GM12878 (cell line): ENCODE measurements at regions not wholly inside any gene's neighbourhood (a gene's known extent, or its start where the extent isn't known, plus 50 kb on each side); places are given as distances from the start of the nearest gene placed in this dataset.

ENCODE experiments used
- ATAC-seq: fragments of 200-7000 bp; cut with Tn5 transposase; 3 replicates; pipeline ENCODE4 v1.9.1; 2020; ENCODE audit warnings: mild to moderate bottlenecking, moderate library complexity
- BruUV-seq: library from RNA; stranded (reverse); fragments of 400-500 nt; replicated peaks from 2 replicates; lab custom pipeline; 2021; lab: Mats Ljungman, UMichigan
- CTCF ChIA-PET: fragments of 300-600 bp; sonication (Branson Sonifier 250); formaldehyde crosslinking; extraction: SDS; loops from one replicate; lab custom pipeline; 2021; ENCODE audit warnings: inconsistent platforms; lab: Yijun Ruan, JAX
- POLR2A ChIA-PET: fragments of 350-600 bp; formaldehyde crosslinking; extraction: SDS; loops from one replicate; lab custom pipeline; 2021; ENCODE audit warnings: inconsistent platforms; lab: Charles Lee
- RAD21 ChIA-PET: fragments of 300-600 bp; sonication (Branson Sonifier 250); formaldehyde crosslinking; loops from one replicate; lab custom pipeline; 2023; ENCODE audit warnings: antibody characterized with exemption; ENCODE audit not compliant: unreplicated experiment; lab: Charles Lee
- SMC1A ChIA-PET: fragments of 300-600 bp; sonication (Branson Sonifier 250); formaldehyde crosslinking; loops from one replicate; lab custom pipeline; 2023; ENCODE audit not compliant: unreplicated experiment, uncharacterized antibody; lab: Charles Lee
- DNase-seq: peaks from one replicate; pipeline ENCODE4 v3.0.0-alpha.2; 2011; ENCODE audit warnings: low read depth, low spot score
- FAIRE-seq: peaks from 3 replicates; lab custom pipeline; 2011; peaks lifted over from hg19 to GRCh38; lab: Jason Lieb, UNC
- H2AFZ ChIP-seq: 2 replicates; pipeline ENCODE4 v1.6.0; 2011; ENCODE audit warnings: low read depth, low read length, control low read depth; ENCODE audit not compliant: control insufficient read depth
- H3K27ac ChIP-seq: 2 replicates; pipeline ENCODE4 v1.5.1; 2011; ENCODE audit warnings: control low read depth; ENCODE audit not compliant: control insufficient read depth, insufficient read depth
- H3K27me3 ChIP-seq, 2 experiments: replicated peaks in 1 of 2; 2 replicates each; pipeline versions ENCODE4 v1.6.0 to v1.6.1; 2011; ENCODE audit warnings: low read length in 1 of 2; ENCODE audit not compliant: control insufficient read depth in 2 of 2, insufficient read depth in 2 of 2
- H3K36me3 ChIP-seq, 2 experiments: 2 replicates each; pipeline ENCODE4 v1.5.1; 2011; ENCODE audit warnings: low read length in 1 of 2; ENCODE audit not compliant: control insufficient read depth in 2 of 2, insufficient read depth in 2 of 2
- H3K4me1 ChIP-seq: 2 replicates; pipeline ENCODE4 v1.6.1; 2011; ENCODE audit warnings: mild to moderate bottlenecking, low read length, moderate library complexity, mixed read lengths; ENCODE audit not compliant: control insufficient read depth, insufficient read depth
- H3K4me2 ChIP-seq: 2 replicates; pipeline ENCODE4 v1.6.0; 2011; ENCODE audit warnings: control low read depth; ENCODE audit not compliant: control insufficient read depth, insufficient read depth
- H3K4me3 ChIP-seq: fragments of 200-600 bp; sonication (generic); 2 replicates; pipeline ENCODE4 v1.5.1; 2016
- H3K79me2 ChIP-seq: 2 replicates; pipeline ENCODE4 v1.6.0; 2011; ENCODE audit warnings: low read length; ENCODE audit not compliant: control insufficient read depth, insufficient read depth
- H3K9ac ChIP-seq: 2 replicates; pipeline ENCODE4 v1.8.0; 2011; ENCODE audit warnings: low read length, control low read depth, mixed read lengths; ENCODE audit not compliant: control insufficient read depth, insufficient read depth
- H3K9me3 ChIP-seq: replicated peaks from 3 replicates; pipeline ENCODE4 v1.5.1; 2011; ENCODE audit warnings: mild to moderate bottlenecking, low read length; ENCODE audit not compliant: control insufficient read depth, insufficient read depth
- H4K20me1 ChIP-seq: 2 replicates; pipeline ENCODE4 v1.6.0; 2011; ENCODE audit not compliant: control insufficient read depth, insufficient read depth
- EP300 ChIP-seq, 2 experiments: fragments of 150-350 bp in 1 of 2; IDR thresholded peaks; 2 replicates each; pipeline ENCODE4 v1.6.1; 2011 to 2012; ENCODE audit warnings: low read depth in 2 of 2, low read length in 2 of 2, borderline replicate concordance in 1 of 2, improper control_type of control experiment in 1 of 2, inconsistent platforms in 1 of 2; ENCODE audit not compliant: control insufficient read depth in 1 of 2
- ESRRA ChIP-seq: IDR thresholded peaks from 2 replicates; pipeline ENCODE4 v1.6.1; 2012; ENCODE audit warnings: mild to moderate bottlenecking, low read length, improper control_type of control experiment
- FOXK2 ChIP-seq: fragments of 450-650 bp; IDR thresholded peaks from 2 replicates; pipeline ENCODE4 v1.6.1; 2017; ENCODE audit warnings: mild to moderate bottlenecking, moderate library complexity
- IKZF1 ChIP-seq: fragments of 450-650 bp; conservative IDR thresholded peaks from 2 replicates; pipeline ENCODE4 v1.6.1; 2017; ENCODE audit warnings: antibody characterized with exemption, mild to moderate bottlenecking
- JUND ChIP-seq: IDR thresholded peaks from 2 replicates; pipeline ENCODE4 v1.6.1; 2012; ENCODE audit warnings: low read depth, mild to moderate bottlenecking, low read length, improper control_type of control experiment, moderate library complexity
- NR2C2 ChIP-seq: IDR thresholded peaks from 2 replicates; pipeline ENCODE4 v1.6.1; 2011; ENCODE audit warnings: borderline replicate concordance, low read depth; ENCODE audit not compliant: control insufficient read depth, insufficient read length
- RUNX3 ChIP-seq: IDR thresholded peaks from 2 replicates; pipeline ENCODE4 v1.6.1; 2012; ENCODE audit warnings: low read length, inconsistent platforms
- SMC3 ChIP-seq: IDR thresholded peaks from 2 replicates; pipeline ENCODE4 v1.6.1; 2011; ENCODE audit warnings: low read length, improper control_type of control experiment, borderline replicate concordance
- TCF7 ChIP-seq: IDR thresholded peaks from 2 replicates; pipeline ENCODE4 v1.6.1; 2014; ENCODE audit warnings: antibody characterized with exemption, borderline replicate concordance
- WGBS: methylation state at CpG from one replicate; pipeline ENCODE4 v1.1.6; 2016; ENCODE audit warnings: low lambda C conversion rate; ENCODE audit not compliant: insufficient replicate concordance, insufficient coverage; ENCODE audit errors: missing lambda C conversion rate; 5-methylcytosine and 5-hydroxymethylcytosine counted together
- in situ Hi-C: fragments of 300-500 bp; cut with MboI; formaldehyde crosslinking; loops from 9 replicates; pipeline ENCODE4 v1.14.3; 2018; ENCODE audit warnings: mixed read lengths
- intact Hi-C: fragments of 100-400 bp; cut with micrococcal nuclease; formaldehyde crosslinking; loops from one replicate; pipeline ENCODE4 v1.14.2; 2022; ENCODE audit not compliant: unreplicated experiment
- TF ChIP-seq, protein P1 (sequence below): IDR thresholded peaks from 2 replicates; pipeline ENCODE4 v1.6.1; 2011; ENCODE audit warnings: borderline replicate concordance, low read depth, mild to moderate bottlenecking, moderate library complexity, low read length; ENCODE audit not compliant: insufficient read depth, poor library complexity, severe bottlenecking
- TF ChIP-seq, protein P2 (sequence below): fragments of 450-650 bp; IDR thresholded peaks from 2 replicates; pipeline ENCODE4 v1.6.1; 2017; ENCODE audit warnings: antibody characterized with exemption, mild to moderate bottlenecking, moderate library complexity
- TF ChIP-seq, protein P3 (sequence below), 3 experiments: IDR thresholded peaks in 2 of 3; conservative IDR thresholded peaks in 1 of 3; 2 replicates each; pipeline ENCODE4 v1.5.1; 2011; ENCODE audit warnings: low read depth in 3 of 3, low read length in 3 of 3, mild to moderate bottlenecking in 3 of 3, control low read depth in 2 of 3, moderate library complexity in 2 of 3, inconsistent platforms in 1 of 3, mixed read lengths in 1 of 3; ENCODE audit not compliant: control insufficient read depth in 2 of 3, insufficient read depth in 1 of 3; ENCODE audit errors: extremely low read depth in 1 of 3
- TF ChIP-seq, protein P4 (sequence below): fragments of 450-650 bp; IDR thresholded peaks from 2 replicates; pipeline ENCODE4 v1.6.1; 2014; ENCODE audit warnings: mild to moderate bottlenecking
- TF ChIP-seq, protein P5 (sequence below): IDR thresholded peaks from 2 replicates; pipeline ENCODE4 v1.6.1; 2012; ENCODE audit warnings: low read depth, low read length, improper control_type of control experiment

DNA sequence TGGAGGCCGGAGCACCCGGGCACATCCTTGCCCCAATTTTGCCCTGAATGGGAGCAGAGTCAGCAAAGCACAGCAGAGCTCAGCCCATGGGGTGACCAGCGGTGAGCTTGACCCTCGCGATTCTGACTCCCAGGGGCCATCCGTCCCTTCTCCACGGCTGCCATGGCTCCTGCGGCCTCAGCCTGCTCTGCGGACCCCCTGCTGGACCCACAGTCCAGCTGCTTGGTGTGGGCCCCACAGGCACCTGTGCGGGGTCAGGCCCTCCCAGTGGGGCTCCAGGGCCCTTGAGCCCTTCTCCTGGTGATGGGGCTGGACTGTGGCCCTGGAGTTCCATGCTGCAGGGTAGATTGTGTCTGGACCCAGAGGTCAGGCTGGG is 144.2 kb downstream of the ENGASE start:
- Histone ChIP-seq H3K9me3 (no peaks in the 10 kb centered on the region), H3K27ac (no peak overlapping the region), H3K4me1 (no peaks in the 10 kb centered on the region), H3K27me3 (peaks cover 3 to 8% of the 10 kb centered on the region in 2 experiments), H3K79me2 (no peaks in the 10 kb centered on the region), H3K4me2 (no peak overlapping the region), H4K20me1 (no peaks in the 10 kb centered on the region), H2AFZ (no peak overlapping the region), H3K4me3 (no peak overlapping the region), H3K9ac (no peak overlapping the region), H3K36me3 (no peaks in the 10 kb centered on the region)
- WGBS, result 25% methylated on average over 10 of the region's 10 CpGs
- ChIA-PET CTCF (interaction anchor here (2.0 kb wide), 1 partner anchor 173 kb away, joined by 5 read pairs; no protein-coding TSS in a partner anchor), SMC1A (no interaction called here), POLR2A (no interaction called here), RAD21 (no interaction called here)
- TF ChIP-seq NR2C2, result no peak
- no peak for TF ChIP-seq EP300 (IDR thresholded peaks at IDR 0.05; ENCODE audit: borderline replicate concordance in 1 of 2, control insufficient read depth in 1 of 2, low read depth in 2 of 2, low read length in 2 of 2)
- TF ChIP-seq FOXK2, result no peak
- TF ChIP-seq, protein P1, sequence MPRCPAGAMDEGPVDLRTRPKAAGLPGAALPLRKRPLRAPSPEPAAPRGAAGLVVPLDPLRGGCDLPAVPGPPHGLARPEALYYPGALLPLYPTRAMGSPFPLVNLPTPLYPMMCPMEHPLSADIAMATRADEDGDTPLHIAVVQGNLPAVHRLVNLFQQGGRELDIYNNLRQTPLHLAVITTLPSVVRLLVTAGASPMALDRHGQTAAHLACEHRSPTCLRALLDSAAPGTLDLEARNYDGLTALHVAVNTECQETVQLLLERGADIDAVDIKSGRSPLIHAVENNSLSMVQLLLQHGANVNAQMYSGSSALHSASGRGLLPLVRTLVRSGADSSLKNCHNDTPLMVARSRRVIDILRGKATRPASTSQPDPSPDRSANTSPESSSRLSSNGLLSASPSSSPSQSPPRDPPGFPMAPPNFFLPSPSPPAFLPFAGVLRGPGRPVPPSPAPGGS, result no peak
- TF ChIP-seq, protein P2, sequence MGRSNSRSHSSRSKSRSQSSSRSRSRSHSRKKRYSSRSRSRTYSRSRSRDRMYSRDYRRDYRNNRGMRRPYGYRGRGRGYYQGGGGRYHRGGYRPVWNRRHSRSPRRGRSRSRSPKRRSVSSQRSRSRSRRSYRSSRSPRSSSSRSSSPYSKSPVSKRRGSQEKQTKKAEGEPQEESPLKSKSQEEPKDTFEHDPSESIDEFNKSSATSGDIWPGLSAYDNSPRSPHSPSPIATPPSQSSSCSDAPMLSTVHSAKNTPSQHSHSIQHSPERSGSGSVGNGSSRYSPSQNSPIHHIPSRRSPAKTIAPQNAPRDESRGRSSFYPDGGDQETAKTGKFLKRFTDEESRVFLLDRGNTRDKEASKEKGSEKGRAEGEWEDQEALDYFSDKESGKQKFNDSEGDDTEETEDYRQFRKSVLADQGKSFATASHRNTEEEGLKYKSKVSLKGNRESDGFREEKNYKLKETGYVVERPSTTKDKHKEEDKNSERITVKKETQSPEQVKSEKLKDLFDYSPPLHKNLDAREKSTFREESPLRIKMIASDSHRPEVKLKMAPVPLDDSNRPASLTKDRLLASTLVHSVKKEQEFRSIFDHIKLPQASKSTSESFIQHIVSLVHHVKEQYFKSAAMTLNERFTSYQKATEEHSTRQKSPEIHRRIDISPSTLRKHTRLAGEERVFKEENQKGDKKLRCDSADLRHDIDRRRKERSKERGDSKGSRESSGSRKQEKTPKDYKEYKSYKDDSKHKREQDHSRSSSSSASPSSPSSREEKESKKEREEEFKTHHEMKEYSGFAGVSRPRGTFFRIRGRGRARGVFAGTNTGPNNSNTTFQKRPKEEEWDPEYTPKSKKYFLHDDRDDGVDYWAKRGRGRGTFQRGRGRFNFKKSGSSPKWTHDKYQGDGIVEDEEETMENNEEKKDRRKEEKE, result no peak
- TF ChIP-seq, protein P3, sequence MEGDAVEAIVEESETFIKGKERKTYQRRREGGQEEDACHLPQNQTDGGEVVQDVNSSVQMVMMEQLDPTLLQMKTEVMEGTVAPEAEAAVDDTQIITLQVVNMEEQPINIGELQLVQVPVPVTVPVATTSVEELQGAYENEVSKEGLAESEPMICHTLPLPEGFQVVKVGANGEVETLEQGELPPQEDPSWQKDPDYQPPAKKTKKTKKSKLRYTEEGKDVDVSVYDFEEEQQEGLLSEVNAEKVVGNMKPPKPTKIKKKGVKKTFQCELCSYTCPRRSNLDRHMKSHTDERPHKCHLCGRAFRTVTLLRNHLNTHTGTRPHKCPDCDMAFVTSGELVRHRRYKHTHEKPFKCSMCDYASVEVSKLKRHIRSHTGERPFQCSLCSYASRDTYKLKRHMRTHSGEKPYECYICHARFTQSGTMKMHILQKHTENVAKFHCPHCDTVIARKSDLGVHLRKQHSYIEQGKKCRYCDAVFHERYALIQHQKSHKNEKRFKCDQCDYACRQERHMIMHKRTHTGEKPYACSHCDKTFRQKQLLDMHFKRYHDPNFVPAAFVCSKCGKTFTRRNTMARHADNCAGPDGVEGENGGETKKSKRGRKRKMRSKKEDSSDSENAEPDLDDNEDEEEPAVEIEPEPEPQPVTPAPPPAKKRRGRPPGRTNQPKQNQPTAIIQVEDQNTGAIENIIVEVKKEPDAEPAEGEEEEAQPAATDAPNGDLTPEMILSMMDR (IDR thresholded peaks at IDR 0.05 in 2 of 3, conservative IDR thresholded peaks at IDR 0.05 in 1 of 3; ENCODE audit: control insufficient read depth in 2 of 3, extremely low read depth in 1 of 3, insufficient read depth in 1 of 3, low read depth in 3 of 3, low read length in 3 of 3), result no peak
- TF ChIP-seq ESRRA, result no peak
- TF ChIP-seq RUNX3, result no peak
- TF ChIP-seq, protein P4, sequence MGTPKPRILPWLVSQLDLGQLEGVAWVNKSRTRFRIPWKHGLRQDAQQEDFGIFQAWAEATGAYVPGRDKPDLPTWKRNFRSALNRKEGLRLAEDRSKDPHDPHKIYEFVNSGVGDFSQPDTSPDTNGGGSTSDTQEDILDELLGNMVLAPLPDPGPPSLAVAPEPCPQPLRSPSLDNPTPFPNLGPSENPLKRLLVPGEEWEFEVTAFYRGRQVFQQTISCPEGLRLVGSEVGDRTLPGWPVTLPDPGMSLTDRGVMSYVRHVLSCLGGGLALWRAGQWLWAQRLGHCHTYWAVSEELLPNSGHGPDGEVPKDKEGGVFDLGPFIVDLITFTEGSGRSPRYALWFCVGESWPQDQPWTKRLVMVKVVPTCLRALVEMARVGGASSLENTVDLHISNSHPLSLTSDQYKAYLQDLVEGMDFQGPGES, result no peak
- TF ChIP-seq, protein P5, sequence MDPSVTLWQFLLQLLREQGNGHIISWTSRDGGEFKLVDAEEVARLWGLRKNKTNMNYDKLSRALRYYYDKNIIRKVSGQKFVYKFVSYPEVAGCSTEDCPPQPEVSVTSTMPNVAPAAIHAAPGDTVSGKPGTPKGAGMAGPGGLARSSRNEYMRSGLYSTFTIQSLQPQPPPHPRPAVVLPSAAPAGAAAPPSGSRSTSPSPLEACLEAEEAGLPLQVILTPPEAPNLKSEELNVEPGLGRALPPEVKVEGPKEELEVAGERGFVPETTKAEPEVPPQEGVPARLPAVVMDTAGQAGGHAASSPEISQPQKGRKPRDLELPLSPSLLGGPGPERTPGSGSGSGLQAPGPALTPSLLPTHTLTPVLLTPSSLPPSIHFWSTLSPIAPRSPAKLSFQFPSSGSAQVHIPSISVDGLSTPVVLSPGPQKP, result no peak
- TF ChIP-seq IKZF1, result no peak
- TF ChIP-seq JUND, result no peak
- TF ChIP-seq SMC3, result no peak
- no peak for TF ChIP-seq TCF7
- intact Hi-C loops (no loop called here), in situ Hi-C loops (no loop called here)
- ATAC-seq (no peak), DNase-seq (no peak), FAIRE-seq (no peak)
- no TSS peak for BruUV-seq
